IPS DF 19.7 (cell line): ENCODE measurements at regions not wholly inside any gene's neighbourhood (a gene's known extent, or its start where the extent isn't known, plus 50 kb on each side); places are given as distances from the start of the nearest gene placed in this dataset.

Experiments used
- DNase-seq: peaks from one replicate; pipeline ENCODE4 v3.0.0-alpha.2; 2013; ENCODE audit warnings: low read depth, low spot score

GRCh38 chr18:43482136-43482535 lies 204.8 kb upstream of the SYT4 start:
- no peak for DNase-seq

GRCh38 chr18:43482600-43482999 lies 205.3 kb upstream of the SYT4 start:
- DNase-seq: no peak

- no peak for DNase-seq
Measured at GRCh38 chr18:43484710-43485109, 207.4 kb upstream of the SYT4 start.

- no peak for DNase-seq
Measured at GRCh38 chr18:43485545-43485963, 208.3 kb upstream of the SYT4 start.

- peak; percentile 52 for DNase-seq
Measured at GRCh38 chr18:43486462-43486861, 209.2 kb upstream of the SYT4 start.

GRCh38 chr18:43501099-43501498 lies 223.8 kb upstream of the SYT4 start:
- DNase-seq: no peak

GRCh38 chr18:43506935-43507334 lies 229.6 kb upstream of the SYT4 start:
- no peak for DNase-seq

- DNase-seq: no peak
Measured at GRCh38 chr18:43507842-43508481, 230.7 kb upstream of the SYT4 start.

- no peak for DNase-seq
Measured at GRCh38 chr18:43514747-43515146, 237.5 kb upstream of the SYT4 start.

- no peak for DNase-seq
Measured at GRCh38 chr18:43515481-43515880, 238.2 kb upstream of the SYT4 start.

GRCh38 chr18:43524260-43524659 lies 247.0 kb upstream of the SYT4 start:
- no peak for DNase-seq

GRCh38 chr18:43525169-43525568 lies 247.9 kb upstream of the SYT4 start:
- DNase-seq: no peak

- DNase-seq: no peak
Measured at GRCh38 chr18:43526426-43527145, 249.3 kb upstream of the SYT4 start.

GRCh38 chr18:43531438-43531837 lies 254.1 kb upstream of the SYT4 start:
- no peak for DNase-seq

- DNase-seq: no peak
Measured at GRCh38 chr18:43533371-43533770, 256.1 kb upstream of the SYT4 start.

GRCh38 chr18:43534511-43534910 lies 257.2 kb upstream of the SYT4 start:
- no peak for DNase-seq

- DNase-seq: no peak
Measured at GRCh38 chr18:43539862-43540261, 262.6 kb upstream of the SYT4 start.

- no peak for DNase-seq
Measured at GRCh38 chr18:43542016-43542415, 264.7 kb upstream of the SYT4 start.

- DNase-seq: no peak
Measured at GRCh38 chr18:43543236-43543635, 265.9 kb upstream of the SYT4 start.

- no peak for DNase-seq
Measured at GRCh38 chr18:43547456-43547855, 270.2 kb upstream of the SYT4 start.

GRCh38 chr18:43559507-43559906 lies 282.2 kb upstream of the SYT4 start:
- no peak for DNase-seq

- peak; percentile 12 for DNase-seq
Measured at GRCh38 chr18:43563780-43564179, 286.5 kb upstream of the SYT4 start.

- no peak for DNase-seq
Measured at GRCh38 chr18:43570593-43570992, 293.3 kb upstream of the SYT4 start.
